Astrocyte (in vitro differentiated cells and primary cell): ENCODE measurements at regions not wholly inside any gene's neighbourhood (a gene's known extent, or its start where the extent isn't known, plus 50 kb on each side); places are given as distances from the start of the nearest gene placed in this dataset.

Experiments
- DNase-seq: peaks from one replicate; pipeline ENCODE4 v3.0.0-alpha.2; 2010; ENCODE audit warnings: low read depth
- FAIRE-seq: peaks from 2 replicates; lab custom pipeline; 2011; peaks lifted over from hg19 to GRCh38; lab: Jason Lieb, UNC
- H2AFZ ChIP-seq: 2 replicates; pipeline ENCODE4 v1.6.0; 2012; ENCODE audit warnings: low read depth, low read length, inconsistent platforms
- H3K27ac ChIP-seq: 2 replicates; pipeline ENCODE4 v1.5.1; 2011; ENCODE audit warnings: low read depth, low read length, inconsistent platforms
- H3K27me3 ChIP-seq: 2 replicates; pipeline ENCODE4 v1.6.0; 2011; ENCODE audit warnings: low read length, inconsistent platforms; ENCODE audit not compliant: insufficient read depth
- H3K36me3 ChIP-seq: 2 replicates; pipeline ENCODE4 v1.5.1; 2011; ENCODE audit warnings: low read length, inconsistent platforms; ENCODE audit not compliant: insufficient read depth
- H3K4me1 ChIP-seq: 2 replicates; pipeline ENCODE4 v1.5.1; 2011; ENCODE audit warnings: low read length, inconsistent platforms; ENCODE audit not compliant: insufficient read depth
- H3K4me2 ChIP-seq: 2 replicates; pipeline ENCODE4 v1.6.0; 2012; ENCODE audit warnings: low read length, inconsistent platforms
- H3K4me3 ChIP-seq: 2 replicates; pipeline ENCODE4 v1.5.1; 2011; ENCODE audit warnings: low read depth, mild to moderate bottlenecking, low read length, inconsistent platforms; ENCODE audit not compliant: insufficient read depth
- H3K79me2 ChIP-seq: 2 replicates; pipeline ENCODE4 v1.6.0; 2012; ENCODE audit warnings: mild to moderate bottlenecking, low read length, inconsistent platforms; ENCODE audit not compliant: insufficient read depth
- H3K9ac ChIP-seq: 2 replicates; pipeline ENCODE4 v1.6.0; 2012; ENCODE audit warnings: mild to moderate bottlenecking, low read length, inconsistent platforms
- H3K9me3 ChIP-seq: 2 replicates; pipeline ENCODE4 v1.5.1; 2012; ENCODE audit warnings: low read depth, mild to moderate bottlenecking, low read length, inconsistent platforms; ENCODE audit not compliant: insufficient read depth
- H4K20me1 ChIP-seq: 2 replicates; pipeline ENCODE4 v1.6.0; 2012; ENCODE audit warnings: low read length, inconsistent platforms; ENCODE audit not compliant: insufficient read depth
- H3K27ac Mint-ChIP-seq: one replicate; pipeline ENCODE4 v1.8.0; 2021; ENCODE audit warnings: mild to moderate bottlenecking, mixed read lengths; ENCODE audit not compliant: unreplicated experiment
- H3K27me3 Mint-ChIP-seq: one replicate; pipeline ENCODE4 v1.8.0; 2021; ENCODE audit warnings: low read depth, mixed read lengths; ENCODE audit not compliant: unreplicated experiment
- H3K36me3 Mint-ChIP-seq: one replicate; pipeline ENCODE4 v1.8.0; 2021; ENCODE audit warnings: low read depth, mixed read lengths; ENCODE audit not compliant: unreplicated experiment
- H3K4me1 Mint-ChIP-seq: one replicate; pipeline ENCODE4 v1.8.0; 2021; ENCODE audit warnings: low read depth, mixed read lengths; ENCODE audit not compliant: unreplicated experiment
- H3K4me3 Mint-ChIP-seq: one replicate; pipeline ENCODE4 v1.8.0; 2021; ENCODE audit warnings: mild to moderate bottlenecking, moderate library complexity, mixed read lengths; ENCODE audit not compliant: unreplicated experiment
- H3K9me3 Mint-ChIP-seq: one replicate; pipeline ENCODE4 v1.8.0; 2021; ENCODE audit warnings: mild to moderate bottlenecking, mixed read lengths; ENCODE audit not compliant: unreplicated experiment
- EZH2 ChIP-seq: IDR thresholded peaks from 2 replicates; pipeline ENCODE4 v1.6.1; 2012; ENCODE audit warnings: mild to moderate bottlenecking, low read length, inconsistent platforms; ENCODE audit not compliant: insufficient read depth
- TF ChIP-seq, protein P1 (sequence below): IDR thresholded peaks from 2 replicates; pipeline ENCODE4 v1.5.1; 2011; ENCODE audit warnings: low read depth, mild to moderate bottlenecking, inconsistent platforms, low read length, moderate library complexity; ENCODE audit not compliant: insufficient read depth

DNA sequence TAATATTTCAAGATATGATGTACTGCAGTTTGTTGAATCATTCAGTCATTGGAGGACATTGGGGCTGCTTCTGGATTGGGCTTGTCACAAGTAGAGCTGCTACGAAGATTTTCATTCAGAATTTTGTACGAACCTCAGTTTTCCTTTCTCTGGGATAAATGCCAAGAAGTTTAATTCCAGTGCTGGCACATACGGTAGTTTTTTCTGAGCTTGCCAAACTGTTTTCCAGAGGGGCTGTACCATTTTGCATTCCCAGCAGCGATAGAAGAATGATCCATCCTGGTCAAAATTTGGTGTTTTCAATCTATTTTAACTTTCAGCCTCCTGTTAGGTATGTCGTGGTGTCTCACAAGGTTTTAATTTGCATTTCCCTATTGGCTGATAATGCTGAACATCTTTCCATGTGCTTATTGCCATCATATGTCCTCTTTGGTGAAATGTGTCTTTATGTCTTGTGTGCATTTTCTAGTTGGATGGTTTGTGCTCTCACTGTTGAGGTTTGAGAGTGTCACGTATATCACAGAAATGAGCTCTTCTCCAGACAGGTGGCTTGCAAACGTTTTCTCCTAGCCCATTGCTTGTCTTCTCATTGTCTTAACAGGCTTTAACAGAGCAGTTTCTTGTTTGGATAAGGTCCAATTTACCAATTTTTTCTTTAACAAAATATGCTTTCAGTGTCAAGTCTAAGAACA lies 612.6 kb downstream of the GALR1 start:
- Histone ChIP-seq H3K4me1 (no peaks in the 10 kb centered on the region), H3K27ac (no peak overlapping the region), H3K9me3 (peaks cover 29% of the 10 kb centered on the region), H3K4me2 (no peak overlapping the region), H3K79me2 (no peaks in the 10 kb centered on the region), H3K4me3 (no peak overlapping the region), H2AFZ (no peak overlapping the region), H3K9ac (no peak overlapping the region), H4K20me1 (no peaks in the 10 kb centered on the region), H3K27me3 (no peaks in the 10 kb centered on the region), H3K36me3 (no peaks in the 10 kb centered on the region)
- H3K9me3 Mint-ChIP-seq = peaks cover 11% of the 10 kb centered on the region
- no peaks in the 10 kb centered on the region for H3K27me3 Mint-ChIP-seq
- H3K27ac Mint-ChIP-seq = no peak overlapping the region
- H3K36me3 Mint-ChIP-seq = no peaks in the 10 kb centered on the region
- FAIRE-seq (no peak), DNase-seq (no peak)
- no peak overlapping the region for H3K4me3 Mint-ChIP-seq
- TF ChIP-seq EZH2 = no peak
- TF ChIP-seq, protein P1, sequence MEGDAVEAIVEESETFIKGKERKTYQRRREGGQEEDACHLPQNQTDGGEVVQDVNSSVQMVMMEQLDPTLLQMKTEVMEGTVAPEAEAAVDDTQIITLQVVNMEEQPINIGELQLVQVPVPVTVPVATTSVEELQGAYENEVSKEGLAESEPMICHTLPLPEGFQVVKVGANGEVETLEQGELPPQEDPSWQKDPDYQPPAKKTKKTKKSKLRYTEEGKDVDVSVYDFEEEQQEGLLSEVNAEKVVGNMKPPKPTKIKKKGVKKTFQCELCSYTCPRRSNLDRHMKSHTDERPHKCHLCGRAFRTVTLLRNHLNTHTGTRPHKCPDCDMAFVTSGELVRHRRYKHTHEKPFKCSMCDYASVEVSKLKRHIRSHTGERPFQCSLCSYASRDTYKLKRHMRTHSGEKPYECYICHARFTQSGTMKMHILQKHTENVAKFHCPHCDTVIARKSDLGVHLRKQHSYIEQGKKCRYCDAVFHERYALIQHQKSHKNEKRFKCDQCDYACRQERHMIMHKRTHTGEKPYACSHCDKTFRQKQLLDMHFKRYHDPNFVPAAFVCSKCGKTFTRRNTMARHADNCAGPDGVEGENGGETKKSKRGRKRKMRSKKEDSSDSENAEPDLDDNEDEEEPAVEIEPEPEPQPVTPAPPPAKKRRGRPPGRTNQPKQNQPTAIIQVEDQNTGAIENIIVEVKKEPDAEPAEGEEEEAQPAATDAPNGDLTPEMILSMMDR = no peak
- no peaks in the 10 kb centered on the region for H3K4me1 Mint-ChIP-seq

DNA sequence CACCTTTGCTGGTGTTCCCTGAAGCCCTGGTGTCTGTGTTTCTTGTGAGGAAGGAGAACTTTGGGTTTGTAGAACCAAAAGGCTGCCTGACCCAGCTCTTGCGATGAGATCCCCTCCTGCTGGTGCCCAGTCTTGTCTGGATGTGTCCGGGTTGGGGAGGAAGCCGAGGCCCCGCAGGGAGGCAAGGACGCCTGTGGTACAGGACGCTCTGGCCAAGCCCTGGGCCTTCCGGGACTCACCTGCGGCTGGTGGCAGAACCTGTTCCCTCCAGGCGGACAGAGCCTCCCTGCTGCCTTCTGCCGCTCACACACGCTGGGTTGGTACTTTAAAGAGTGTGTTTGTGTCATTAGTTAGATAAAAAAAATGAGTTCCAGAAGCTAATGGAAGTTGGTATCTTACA lies 616.2 kb downstream of the GALR1 start:
- Mint-ChIP-seq H3K27me3 (no peaks in the 10 kb centered on the region), H3K9me3 (peaks cover 14% of the 10 kb centered on the region)
- no peak for FAIRE-seq

More for the DNA sequence above, 616.2 kb downstream of the GALR1 start:
- Histone ChIP-seq H3K4me1 (no peaks in the 10 kb centered on the region), H4K20me1 (no peaks in the 10 kb centered on the region), H3K36me3 (no peaks in the 10 kb centered on the region), H3K4me3 (no peak overlapping the region), H2AFZ (no peak overlapping the region), H3K27ac (no peak overlapping the region), H3K9me3 (peaks cover 31% of the 10 kb centered on the region), H3K27me3 (no peaks in the 10 kb centered on the region), H3K79me2 (no peaks in the 10 kb centered on the region), H3K4me2 (no peak overlapping the region), H3K9ac (no peak overlapping the region)
- DNase-seq = no peak
- H3K27ac Mint-ChIP-seq = no peak overlapping the region
- no peaks in the 10 kb centered on the region for H3K4me1 Mint-ChIP-seq
- peaks cover 2% of the 10 kb centered on the region for H3K36me3 Mint-ChIP-seq
- TF ChIP-seq EZH2 = no peak
- TF ChIP-seq, protein P1 = no peak
- no peak overlapping the region for H3K4me3 Mint-ChIP-seq
